ENCODE measurements at regions not wholly inside any gene's neighbourhood (a gene's known extent, or its start where the extent isn't known, plus 50 kb on each side); places are given as distances from the start of the nearest gene placed in this dataset.

- TF ChIP-seq CTCF (conservative IDR thresholded peaks at IDR 0.05) (no peak), ZFX (IDR thresholded peaks at IDR 0.05) (no peak)
- no peak overlapping the region for H3K27ac ChIP-seq
These were observed 53.6 kb upstream of the CST7 start for GRCh38 chr20:24895431-24895830.

GRCh38 chr20:24895898-24896658 lies 53.0 kb upstream of the CST7 start:
- TF ChIP-seq CTCF (conservative IDR thresholded peaks at IDR 0.05) = no peak
- TF ChIP-seq ZFX (IDR thresholded peaks at IDR 0.05) = no peak
- no peak overlapping the region for H3K27ac ChIP-seq

GRCh38 chr20:24896984-24897383 lies 52.1 kb upstream of the CST7 start:
- TF ChIP-seq ZFX (IDR thresholded peaks at IDR 0.05) (no peak), CTCF (conservative IDR thresholded peaks at IDR 0.05) (no peak)
- no peak overlapping the region for H3K27ac ChIP-seq

GRCh38 chr20:24897974-24898373 lies 51.1 kb upstream of the CST7 start:
- TF ChIP-seq CTCF (conservative IDR thresholded peaks at IDR 0.05) (no peak), ZFX (IDR thresholded peaks at IDR 0.05) (no peak)
- no peak overlapping the region for H3K27ac ChIP-seq

GRCh38 chr20:24899153-24899552 lies 49.9 kb upstream of the CST7 start:
- no peak for TF ChIP-seq ZFX (IDR thresholded peaks at IDR 0.05)
- no peak for TF ChIP-seq CTCF (conservative IDR thresholded peaks at IDR 0.05)
- no peak overlapping the region for H3K27ac ChIP-seq

All from C4-2B (cell line).